ENCODE measurements at regions not wholly inside any gene's neighbourhood (a gene's known extent, or its start where the extent isn't known, plus 50 kb on each side); places are given as distances from the start of the nearest gene placed in this dataset.

GRCh38 chr20:20829681-20830080 lies 117.2 kb upstream of the RALGAPA2 start:
- no peak overlapping the region for H3K27ac ChIP-seq
- TF ChIP-seq POLR2A (IDR thresholded peaks at IDR 0.05) (no peak), CTCF (IDR thresholded peaks at IDR 0.05 in 8 of 11, conservative IDR thresholded peaks at IDR 0.05 in 3 of 11) (no peak)
- H3K4me1 ChIP-seq = peaks cover 0 to 6% (median 4%) of the 10 kb centered on the region in 6 donors
- intact Hi-C loops (cut with DNase I; ENCODE audit: low total_unique reads) = loop anchor here (10.0 kb wide), 1 partner anchor 675 kb away; no protein-coding TSS in a partner anchor
- H3K27me3 ChIP-seq (replicated peaks in 1 of 7) = peaks cover 0 to 51% (median 6%) of the 10 kb centered on the region in 7 donors
- 65 to 89% (median 86%) methylated on average over 2 of the region's 2 CpGs for WGBS, 5 donors
- no peak for DNase-seq
- peaks cover 0 to 9% (median 0%) of the 10 kb centered on the region in 8 donors for H3K9me3 ChIP-seq
- no peak overlapping the region for H3K4me3 ChIP-seq
- H3K36me3 ChIP-seq = no peaks in the 10 kb centered on the region

- Histone ChIP-seq H3K27me3 (replicated peaks in 1 of 7) (peaks cover 0 to 57% (median 6%) of the 10 kb centered on the region in 7 donors), H3K4me1 (peaks cover 0 to 15% (median 5%) of the 10 kb centered on the region in 6 donors), H3K4me3 (no peak overlapping the region), H3K9me3 (peaks cover 0 to 9% (median 0%) of the 10 kb centered on the region in 8 donors), H3K27ac (no peak overlapping the region), H3K36me3 (no peaks in the 10 kb centered on the region)
- WGBS, 5 donors = 44 to 87% (median 70%) methylated on average over 4 of the region's 4 CpGs
- no peak for DNase-seq
- intact Hi-C loops (cut with DNase I; ENCODE audit: low total_unique reads) = no loop called here
- no peak for TF ChIP-seq POLR2AphosphoS5 (IDR thresholded peaks at IDR 0.05)
- TF ChIP-seq POLR2A (IDR thresholded peaks at IDR 0.05) = no peak
- no peak for TF ChIP-seq CTCF (IDR thresholded peaks at IDR 0.05 in 8 of 11, conservative IDR thresholded peaks at IDR 0.05 in 3 of 11)
Measured at GRCh38 chr20:20827992-20828597, 115.7 kb upstream of the RALGAPA2 start.

GRCh38 chr20:20824924-20825584 lies 112.6 kb upstream of the RALGAPA2 start:
- Histone ChIP-seq H3K27ac (no peak overlapping the region), H3K36me3 (no peaks in the 10 kb centered on the region), H3K4me1 (peaks cover 0 to 25% (median 5%) of the 10 kb centered on the region in 6 donors), H3K27me3 (replicated peaks in 1 of 7) (peaks cover 0 to 72% (median 6%) of the 10 kb centered on the region in 7 donors), H3K4me3 (no peak overlapping the region), H3K9me3 (peaks cover 0 to 6% (median 0%) of the 10 kb centered on the region in 8 donors)
- no peak for TF ChIP-seq POLR2AphosphoS5 (IDR thresholded peaks at IDR 0.05)
- peak; percentile 10 to 79 (median 63) for TF ChIP-seq CTCF (IDR thresholded peaks at IDR 0.05 in 8 of 11, conservative IDR thresholded peaks at IDR 0.05 in 3 of 11)
- 19 to 25% (median 21%) methylated on average over 18 of the region's 18 CpGs for WGBS, 5 donors
- peak; percentile 86 for DNase-seq
- intact Hi-C loops (cut with DNase I; ENCODE audit: low total_unique reads) = loop anchor here (5.0 kb wide), 1 partner anchor 158 kb away; no protein-coding TSS in a partner anchor

GRCh38 chr20:20823476-20823881 lies 111.0 kb upstream of the RALGAPA2 start:
- Histone ChIP-seq H3K4me1 (peaks cover 0 to 25% (median 5%) of the 10 kb centered on the region in 6 donors), H3K27ac (no peak overlapping the region), H3K4me3 (no peak overlapping the region), H3K27me3 (replicated peaks in 1 of 7) (peaks cover 0 to 77% (median 6%) of the 10 kb centered on the region in 7 donors), H3K36me3 (no peaks in the 10 kb centered on the region), H3K9me3 (no peaks in the 10 kb centered on the region)
- DNase-seq = no peak
- WGBS, 5 donors = 63 to 85% (median 72%) methylated on average over 11 of the region's 11 CpGs
- intact Hi-C loops (cut with DNase I; ENCODE audit: low total_unique reads) = loop anchor here (5.0 kb wide), 1 partner anchor 156 kb away; no protein-coding TSS in a partner anchor
- no peak for TF ChIP-seq POLR2A (IDR thresholded peaks at IDR 0.05)
- no peak for TF ChIP-seq POLR2AphosphoS5 (IDR thresholded peaks at IDR 0.05)
- no peak for TF ChIP-seq CTCF (IDR thresholded peaks at IDR 0.05 in 8 of 11, conservative IDR thresholded peaks at IDR 0.05 in 3 of 11)

Data from spleen (tissue), 11 donors.